ENCODE measurements at regions not wholly inside any gene's neighbourhood (a gene's known extent, or its start where the extent isn't known, plus 50 kb on each side); places are given as distances from the start of the nearest gene placed in this dataset.
"Not testable (repeated sequence)": the region's sequence is repeated elsewhere in the genome, so short reads cannot be mapped to it uniquely, and the experiment has no call there.

- H3K27ac Mint-ChIP-seq, result no peak overlapping the region
- no peaks in the 10 kb centered on the region for H3K9me3 Mint-ChIP-seq
- intact Hi-C loops (cut with micrococcal nuclease), result no loop called here
- no peaks in the 10 kb centered on the region for H3K4me1 Mint-ChIP-seq (ENCODE audit: low read depth)
- no peaks in the 10 kb centered on the region for H3K36me3 Mint-ChIP-seq (ENCODE audit: low read depth)
- H3K27me3 Mint-ChIP-seq, result no peaks in the 10 kb centered on the region
- H3K4me3 Mint-ChIP-seq, result no peak overlapping the region
Measured at GRCh38 chr4:84279678-84280077, 219.4 kb downstream of the NKX6-1 start.

GRCh38 chr4:84277923-84278322 lies 221.2 kb downstream of the NKX6-1 start:
- intact Hi-C loops (cut with micrococcal nuclease), result no loop called here
- no peaks in the 10 kb centered on the region for H3K27me3 Mint-ChIP-seq
- H3K9me3 Mint-ChIP-seq, result no peaks in the 10 kb centered on the region
- no peaks in the 10 kb centered on the region for H3K36me3 Mint-ChIP-seq (ENCODE audit: low read depth)
- H3K27ac Mint-ChIP-seq, result no peak overlapping the region
- H3K4me3 Mint-ChIP-seq, result no peak overlapping the region
- H3K4me1 Mint-ChIP-seq (ENCODE audit: low read depth), result no peaks in the 10 kb centered on the region

GRCh38 chr4:84276752-84277151 lies 222.3 kb downstream of the NKX6-1 start:
- no peak overlapping the region for H3K4me3 Mint-ChIP-seq
- no peaks in the 10 kb centered on the region for H3K36me3 Mint-ChIP-seq (ENCODE audit: low read depth)
- H3K4me1 Mint-ChIP-seq (ENCODE audit: low read depth), result no peaks in the 10 kb centered on the region
- no peaks in the 10 kb centered on the region for H3K27me3 Mint-ChIP-seq
- intact Hi-C loops (cut with micrococcal nuclease), result no loop called here
- no peaks in the 10 kb centered on the region for H3K9me3 Mint-ChIP-seq
- H3K27ac Mint-ChIP-seq, result no peak overlapping the region

- Mint-ChIP-seq H3K27me3 (no peaks in the 10 kb centered on the region), H3K27ac (no peak overlapping the region), H3K4me1 (ENCODE audit: low read depth) (no peaks in the 10 kb centered on the region), H3K4me3 (no peak overlapping the region), H3K36me3 (ENCODE audit: low read depth) (no peaks in the 10 kb centered on the region), H3K9me3 (no peaks in the 10 kb centered on the region)
- intact Hi-C loops (cut with micrococcal nuclease), result no loop called here
Measured at GRCh38 chr4:84269536-84270044, 229.5 kb downstream of the NKX6-1 start.

GRCh38 chr4:84264652-84265051 lies 234.4 kb downstream of the NKX6-1 start:
- Mint-ChIP-seq H3K36me3 (ENCODE audit: low read depth) (no peaks in the 10 kb centered on the region), H3K27ac (no peak overlapping the region), H3K9me3 (peaks cover 31% of the 10 kb centered on the region), H3K4me1 (ENCODE audit: low read depth) (no peaks in the 10 kb centered on the region), H3K4me3 (no peak overlapping the region), H3K27me3 (no peaks in the 10 kb centered on the region)
- intact Hi-C loops (cut with micrococcal nuclease), result no loop called here

GRCh38 chr4:84263415-84263814 lies 235.7 kb downstream of the NKX6-1 start:
- intact Hi-C loops (cut with micrococcal nuclease), result no loop called here
- no peak overlapping the region for H3K27ac Mint-ChIP-seq
- H3K36me3 Mint-ChIP-seq (ENCODE audit: low read depth), result no peaks in the 10 kb centered on the region
- H3K9me3 Mint-ChIP-seq, result peaks cover 34% of the 10 kb centered on the region
- no peak overlapping the region for H3K4me3 Mint-ChIP-seq
- H3K27me3 Mint-ChIP-seq, result no peaks in the 10 kb centered on the region
- H3K4me1 Mint-ChIP-seq (ENCODE audit: low read depth), result no peaks in the 10 kb centered on the region

GRCh38 chr4:84260495-84260894 lies 238.6 kb downstream of the NKX6-1 start:
- no peaks in the 10 kb centered on the region for H3K27me3 Mint-ChIP-seq
- H3K36me3 Mint-ChIP-seq (ENCODE audit: low read depth), result no peaks in the 10 kb centered on the region
- H3K4me1 Mint-ChIP-seq (ENCODE audit: low read depth), result no peaks in the 10 kb centered on the region
- no peak overlapping the region for H3K4me3 Mint-ChIP-seq
- peaks cover 34% of the 10 kb centered on the region for H3K9me3 Mint-ChIP-seq
- intact Hi-C loops (cut with micrococcal nuclease), result no loop called here
- no peak overlapping the region for H3K27ac Mint-ChIP-seq

- Mint-ChIP-seq H3K27me3 (no peaks in the 10 kb centered on the region), H3K4me1 (ENCODE audit: low read depth) (no peaks in the 10 kb centered on the region), H3K27ac (no peak overlapping the region), H3K4me3 (no peak overlapping the region), H3K9me3 (peaks cover 34% of the 10 kb centered on the region), H3K36me3 (ENCODE audit: low read depth) (no peaks in the 10 kb centered on the region)
- intact Hi-C loops (cut with micrococcal nuclease), result loop anchor here (5.0 kb wide), 1 partner anchor 747 kb away; no protein-coding TSS in a partner anchor
Measured at GRCh38 chr4:84258905-84259830, 239.9 kb downstream of the NKX6-1 start.

- H3K4me3 Mint-ChIP-seq, result no peak overlapping the region
- H3K27ac Mint-ChIP-seq, result no peak overlapping the region
- H3K27me3 Mint-ChIP-seq, result peaks cover 1% of the 10 kb centered on the region
- intact Hi-C loops (cut with micrococcal nuclease), result no loop called here
- no peaks in the 10 kb centered on the region for H3K4me1 Mint-ChIP-seq (ENCODE audit: low read depth)
- H3K9me3 Mint-ChIP-seq, result peaks cover 2% of the 10 kb centered on the region
- no peaks in the 10 kb centered on the region for H3K36me3 Mint-ChIP-seq (ENCODE audit: low read depth)
Measured at GRCh38 chr4:84254537-84254936, 244.6 kb downstream of the NKX6-1 start.

GRCh38 chr4:84249521-84249920 lies 249.6 kb downstream of the NKX6-1 start:
- H3K36me3 Mint-ChIP-seq (ENCODE audit: low read depth), result no peaks in the 10 kb centered on the region
- no peak overlapping the region for H3K4me3 Mint-ChIP-seq
- H3K9me3 Mint-ChIP-seq, result peaks cover 14% of the 10 kb centered on the region
- peaks cover 1% of the 10 kb centered on the region for H3K27me3 Mint-ChIP-seq
- intact Hi-C loops (cut with micrococcal nuclease), result no loop called here
- no peaks in the 10 kb centered on the region for H3K4me1 Mint-ChIP-seq (ENCODE audit: low read depth)
- no peak overlapping the region for H3K27ac Mint-ChIP-seq

- H3K27ac Mint-ChIP-seq; H3K4me1 Mint-ChIP-seq (ENCODE audit: low read depth); H3K36me3 Mint-ChIP-seq (ENCODE audit: low read depth); H3K27me3 Mint-ChIP-seq; H3K4me3 Mint-ChIP-seq; intact Hi-C loops (cut with micrococcal nuclease): not testable (repeated sequence)
- H3K9me3 Mint-ChIP-seq, result peaks cover 22% of the 10 kb centered on the region
Measured at GRCh38 chr4:84245042-84245441, 254.1 kb downstream of the NKX6-1 start.

GRCh38 chr4:84244346-84244801 lies 254.7 kb downstream of the NKX6-1 start:
- H3K4me3 Mint-ChIP-seq; H3K27me3 Mint-ChIP-seq; intact Hi-C loops (cut with micrococcal nuclease); H3K27ac Mint-ChIP-seq; H3K4me1 Mint-ChIP-seq (ENCODE audit: low read depth); H3K36me3 Mint-ChIP-seq (ENCODE audit: low read depth): not testable (repeated sequence)
- H3K9me3 Mint-ChIP-seq, result peaks cover 22% of the 10 kb centered on the region

- Mint-ChIP-seq H3K27ac (no peak overlapping the region), H3K4me3 (no peak overlapping the region), H3K36me3 (ENCODE audit: low read depth) (no peaks in the 10 kb centered on the region), H3K4me1 (ENCODE audit: low read depth) (no peaks in the 10 kb centered on the region), H3K9me3 (peaks cover 22% of the 10 kb centered on the region), H3K27me3 (no peaks in the 10 kb centered on the region)
- intact Hi-C loops (cut with micrococcal nuclease), result no loop called here
Measured at GRCh38 chr4:84243685-84244084, 255.4 kb downstream of the NKX6-1 start.

GRCh38 chr4:84239278-84239845 lies 259.7 kb downstream of the NKX6-1 start:
- Mint-ChIP-seq H3K4me3 (no peak overlapping the region), H3K27me3 (no peaks in the 10 kb centered on the region), H3K27ac (no peak overlapping the region), H3K9me3 (peaks cover 12% of the 10 kb centered on the region), H3K4me1 (ENCODE audit: low read depth) (no peaks in the 10 kb centered on the region), H3K36me3 (ENCODE audit: low read depth) (no peaks in the 10 kb centered on the region)
- intact Hi-C loops (cut with micrococcal nuclease), result no loop called here

All from dendritic cell treated with granulocyte-macrophage colony-stimulating factor and Interleukin-4, amounts not matched to agents 40 ng/mL and 50 ng/mL, for 4 days (primary cell).